Spinal cord (tissue), 9 donors: ENCODE measurements at regions not wholly inside any gene's neighbourhood (a gene's known extent, or its start where the extent isn't known, plus 50 kb on each side); places are given as distances from the start of the nearest gene placed in this dataset.

Experiments used
- DNase-seq, 6 donors: peaks; one replicate each; pipeline versions ENCODE4 v3.0.0 to v3.0.0-alpha.2; 2013 to 2015; ENCODE audit warnings: low spot score in 6 of 6, low read depth in 4 of 6
- H3K27ac ChIP-seq: one replicate; pipeline ENCODE4 v1.5.1; 2013; ENCODE audit warnings: low read depth, low read length, control low read depth
- H3K27me3 ChIP-seq: one replicate; pipeline ENCODE4 v1.6.1; 2013; ENCODE audit warnings: low read length; ENCODE audit not compliant: control insufficient read depth, insufficient read depth
- H3K36me3 ChIP-seq: one replicate; pipeline ENCODE4 v1.6.1; 2013; ENCODE audit warnings: low read length; ENCODE audit not compliant: control insufficient read depth, insufficient read depth
- H3K4me1 ChIP-seq: one replicate; pipeline ENCODE4 v1.6.1; 2013; ENCODE audit warnings: low read length; ENCODE audit not compliant: control insufficient read depth, insufficient read depth
- H3K4me3 ChIP-seq: one replicate; pipeline ENCODE4 v1.5.1; 2013; ENCODE audit warnings: low read depth, low read length, control low read depth
- H3K9me3 ChIP-seq: one replicate; pipeline ENCODE4 v1.6.1; 2013; ENCODE audit warnings: low read length; ENCODE audit not compliant: control insufficient read depth, insufficient read depth
- whole genome bisulfite sequencing: methylation state at CpG from one replicate; pipeline ENCODE4 v1.1.5; 2013; ENCODE audit warnings: missing lambda C conversion rate; ENCODE audit not compliant: insufficient coverage; 5-methylcytosine and 5-hydroxymethylcytosine counted together
- donor health status: healthy.

GRCh38 chr3:117597865-117598264, 888.3 kb downstream of the TUSC7 start:
- 63% methylated on average over 1 of the region's 1 CpG for WGBS
- Histone ChIP-seq H3K27me3 (no peaks in the 10 kb centered on the region), H3K9me3 (no peaks in the 10 kb centered on the region), H3K4me1 (no peaks in the 10 kb centered on the region), H3K4me3 (no peak overlapping the region), H3K36me3 (no peaks in the 10 kb centered on the region), H3K27ac (no peak overlapping the region)
- no peak for DNase-seq

- DNase-seq = no peak
- Histone ChIP-seq H3K27ac (no peak overlapping the region), H3K36me3 (no peaks in the 10 kb centered on the region), H3K4me3 (no peak overlapping the region), H3K9me3 (no peaks in the 10 kb centered on the region), H3K4me1 (no peaks in the 10 kb centered on the region), H3K27me3 (no peaks in the 10 kb centered on the region)
- 87% methylated on average over 2 of the region's 3 CpGs for WGBS
These were observed 890.5 kb downstream of the TUSC7 start for GRCh38 chr3:117600112-117600511.

- DNase-seq = no peak
- no peaks in the 10 kb centered on the region for H3K27me3 ChIP-seq
- H3K4me3 ChIP-seq = no peak overlapping the region
- 94% methylated on average over 3 of the region's 4 CpGs for WGBS
- H3K36me3 ChIP-seq = no peaks in the 10 kb centered on the region
- no peaks in the 10 kb centered on the region for H3K9me3 ChIP-seq
- H3K27ac ChIP-seq = no peak overlapping the region
- H3K4me1 ChIP-seq = no peaks in the 10 kb centered on the region
These were observed 891.1 kb downstream of the TUSC7 start for GRCh38 chr3:117600666-117601065.

GRCh38 chr3:117602058-117602644, 892.6 kb downstream of the TUSC7 start:
- Histone ChIP-seq H3K9me3 (no peaks in the 10 kb centered on the region), H3K4me3 (no peak overlapping the region), H3K27ac (no peak overlapping the region), H3K36me3 (no peaks in the 10 kb centered on the region), H3K27me3 (no peaks in the 10 kb centered on the region), H3K4me1 (no peaks in the 10 kb centered on the region)
- 60% methylated on average over 2 of the region's 4 CpGs for WGBS
- DNase-seq = peak in 2 of 6 donors; percentile 33 to 61

- H3K27ac ChIP-seq = no peak overlapping the region
- WGBS = no CpG with 5 or more reads among the region's 3 CpGs
- H3K4me1 ChIP-seq = no peaks in the 10 kb centered on the region
- H3K27me3 ChIP-seq = no peaks in the 10 kb centered on the region
- DNase-seq = peak in 1 of 6 donors; percentile 55
- no peak overlapping the region for H3K4me3 ChIP-seq
- no peaks in the 10 kb centered on the region for H3K36me3 ChIP-seq
- no peaks in the 10 kb centered on the region for H3K9me3 ChIP-seq
These were observed 893.5 kb downstream of the TUSC7 start for GRCh38 chr3:117603097-117603496.

- no peaks in the 10 kb centered on the region for H3K36me3 ChIP-seq
- no peaks in the 10 kb centered on the region for H3K27me3 ChIP-seq
- no CpG with 5 or more reads among the region's 2 CpGs for WGBS
These were observed 897.3 kb downstream of the TUSC7 start for GRCh38 chr3:117606866-117607265.

GRCh38 chr3:117609330-117609729, 899.8 kb downstream of the TUSC7 start:
- H3K4me3 ChIP-seq = no peak overlapping the region
- H3K4me1 ChIP-seq = no peaks in the 10 kb centered on the region
- no peaks in the 10 kb centered on the region for H3K36me3 ChIP-seq
- 100% methylated on average over 2 of the region's 4 CpGs for WGBS
- no peaks in the 10 kb centered on the region for H3K9me3 ChIP-seq
- no peaks in the 10 kb centered on the region for H3K27me3 ChIP-seq
- DNase-seq = no peak
- no peak overlapping the region for H3K27ac ChIP-seq

More at GRCh38 chr3:117606866-117607265, 897.3 kb downstream of the TUSC7 start:
- no peak for DNase-seq
- no peaks in the 10 kb centered on the region for H3K4me1 ChIP-seq
- no peak overlapping the region for H3K27ac ChIP-seq
- no peaks in the 10 kb centered on the region for H3K9me3 ChIP-seq
- no peak overlapping the region for H3K4me3 ChIP-seq

- Histone ChIP-seq H3K27me3 (no peaks in the 10 kb centered on the region), H3K27ac (no peak overlapping the region), H3K9me3 (no peaks in the 10 kb centered on the region), H3K36me3 (no peaks in the 10 kb centered on the region), H3K4me1 (no peaks in the 10 kb centered on the region), H3K4me3 (no peak overlapping the region)
- DNase-seq = peak in 1 of 6 donors; percentile 25
- WGBS = 43% methylated on average over 2 of the region's 4 CpGs
These were observed 900.6 kb downstream of the TUSC7 start for GRCh38 chr3:117610156-117610555.

GRCh38 chr3:117611211-117611610, 901.6 kb downstream of the TUSC7 start:
- Histone ChIP-seq H3K27ac (no peak overlapping the region), H3K4me1 (no peaks in the 10 kb centered on the region), H3K9me3 (no peaks in the 10 kb centered on the region), H3K36me3 (no peaks in the 10 kb centered on the region), H3K27me3 (no peaks in the 10 kb centered on the region), H3K4me3 (no peak overlapping the region)
- no CpG with 5 or more reads among the region's 2 CpGs for WGBS
- peak in 1 of 6 donors; percentile 77 for DNase-seq

GRCh38 chr3:117616227-117616626, 906.6 kb downstream of the TUSC7 start:
- no peak overlapping the region for H3K27ac ChIP-seq
- no peaks in the 10 kb centered on the region for H3K36me3 ChIP-seq
- DNase-seq = no peak
- no CpG with 5 or more reads among the region's 2 CpGs for WGBS
- no peaks in the 10 kb centered on the region for H3K9me3 ChIP-seq
- H3K27me3 ChIP-seq = no peaks in the 10 kb centered on the region
- no peaks in the 10 kb centered on the region for H3K4me1 ChIP-seq
- H3K4me3 ChIP-seq = no peak overlapping the region
